ENCODE measurements at regions not wholly inside any gene's neighbourhood (a gene's known extent, or its start where the extent isn't known, plus 50 kb on each side); places are given as distances from the start of the nearest gene placed in this dataset.

DNA sequence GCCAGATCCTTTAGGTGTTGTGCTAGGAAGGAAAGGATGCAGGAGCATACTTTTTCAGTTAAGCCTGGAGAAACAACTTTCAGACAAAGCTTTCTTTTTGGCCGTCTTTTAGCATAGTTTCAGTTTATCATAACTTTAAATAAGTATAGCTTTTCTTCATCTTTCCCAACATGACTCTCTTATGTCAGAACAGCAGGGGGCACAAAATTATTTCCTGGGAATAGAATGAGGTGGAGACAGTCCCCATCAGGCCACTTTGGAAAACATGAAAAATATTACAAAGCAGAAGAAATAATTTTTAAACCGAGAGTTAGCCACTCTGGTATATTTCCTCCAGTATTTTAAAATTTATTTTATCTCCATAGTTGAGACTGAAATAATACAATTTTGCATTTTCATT, 387.6 kb downstream of the HAPSTR1 start:
- Histone ChIP-seq H3K27ac (ENCODE audit: low read depth, low read length) (no peak overlapping the region), H3K9me3 (ENCODE audit: insufficient read depth, low read depth, low read length) (no peaks in the 10 kb centered on the region), H3K36me3 (ENCODE audit: insufficient read depth, low read length) (no peaks in the 10 kb centered on the region), H3K27me3 (ENCODE audit: insufficient read depth, low read length) (no peaks in the 10 kb centered on the region), H3K4me1 (ENCODE audit: insufficient read depth, low read length) (no peaks in the 10 kb centered on the region), H3K4me3 (ENCODE audit: low read length) (no peak overlapping the region), H3K9ac (ENCODE audit: low read depth, low read length) (no peak overlapping the region)
- WGBS: 67% methylated on average over 1 of the region's 2 CpGs

GRCh38 chr16:9480503-9480902, 389.1 kb downstream of the HAPSTR1 start:
- Histone ChIP-seq H3K9ac (ENCODE audit: low read depth, low read length) (no peak overlapping the region), H3K27ac (ENCODE audit: low read depth, low read length) (no peak overlapping the region), H3K36me3 (ENCODE audit: insufficient read depth, low read length) (no peaks in the 10 kb centered on the region), H3K4me3 (ENCODE audit: low read length) (no peak overlapping the region), H3K27me3 (ENCODE audit: insufficient read depth, low read length) (no peaks in the 10 kb centered on the region), H3K4me1 (ENCODE audit: insufficient read depth, low read length) (no peaks in the 10 kb centered on the region), H3K9me3 (ENCODE audit: insufficient read depth, low read depth, low read length) (no peaks in the 10 kb centered on the region)
- WGBS: 92% methylated on average over 2 of the region's 3 CpGs

DNA sequence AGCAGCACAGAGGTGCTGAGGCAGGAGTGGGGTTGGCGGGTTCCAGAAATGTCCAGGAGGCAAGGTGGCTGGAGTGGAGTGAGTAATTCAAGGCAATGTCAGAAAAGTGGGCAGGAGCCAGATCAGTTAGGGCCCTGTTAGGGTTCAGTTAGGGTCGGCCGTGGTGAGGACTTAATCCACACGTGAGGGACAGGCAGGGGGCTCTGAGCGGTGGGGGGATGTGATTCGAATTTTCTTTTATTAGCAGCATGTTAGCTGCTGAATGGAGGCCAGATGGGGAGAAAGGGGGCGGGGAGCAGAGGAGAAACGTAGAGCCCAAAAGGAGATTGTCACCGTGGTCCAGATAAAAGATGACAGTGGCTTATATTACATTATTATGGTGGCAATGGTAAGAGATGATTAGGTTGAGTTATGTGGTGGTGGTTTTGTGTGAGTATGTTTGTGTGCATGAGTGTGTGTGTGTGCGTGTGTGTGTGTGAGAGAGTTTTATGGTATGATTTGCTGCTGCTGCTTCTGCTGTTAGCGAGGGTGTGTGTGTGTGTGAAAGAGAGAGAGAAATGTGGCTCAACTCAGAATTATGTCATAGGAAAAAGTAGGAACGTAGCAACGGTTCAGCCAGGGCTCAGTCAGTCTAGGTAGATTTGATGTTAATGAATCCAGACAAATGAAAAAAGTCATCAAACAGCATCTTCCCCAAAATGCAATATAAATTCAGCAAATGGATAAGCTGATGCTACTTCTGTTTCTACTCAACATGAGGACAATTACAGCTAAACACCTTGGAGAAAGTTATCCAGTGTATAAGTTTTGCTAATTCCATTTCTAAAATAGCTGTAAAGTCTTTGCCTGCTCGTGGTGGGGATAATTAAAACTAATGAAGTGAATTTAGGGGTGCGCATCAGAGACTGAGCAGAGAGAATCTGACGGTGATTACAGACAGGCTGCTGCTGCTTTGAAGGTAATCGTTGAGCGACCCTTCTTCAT, 390.6 kb downstream of the HAPSTR1 start:
- Histone ChIP-seq H3K4me1 (ENCODE audit: insufficient read depth, low read length) (no peaks in the 10 kb centered on the region), H3K9me3 (ENCODE audit: insufficient read depth, low read depth, low read length) (no peaks in the 10 kb centered on the region), H3K4me3 (ENCODE audit: low read length) (no peak overlapping the region), H3K36me3 (ENCODE audit: insufficient read depth, low read length) (no peaks in the 10 kb centered on the region), H3K27me3 (ENCODE audit: insufficient read depth, low read length) (no peaks in the 10 kb centered on the region), H3K27ac (ENCODE audit: low read depth, low read length) (no peak overlapping the region), H3K9ac (ENCODE audit: low read depth, low read length) (no peak overlapping the region)
- 85% methylated on average over 18 of the region's 18 CpGs for WGBS

GRCh38 chr16:9484426-9484825, 393.0 kb downstream of the HAPSTR1 start:
- Histone ChIP-seq H3K4me1 (ENCODE audit: insufficient read depth, low read length) (no peaks in the 10 kb centered on the region), H3K27ac (ENCODE audit: low read depth, low read length) (no peak overlapping the region), H3K36me3 (ENCODE audit: insufficient read depth, low read length) (no peaks in the 10 kb centered on the region), H3K27me3 (ENCODE audit: insufficient read depth, low read length) (no peaks in the 10 kb centered on the region), H3K4me3 (ENCODE audit: low read length) (no peak overlapping the region), H3K9me3 (ENCODE audit: insufficient read depth, low read depth, low read length) (no peaks in the 10 kb centered on the region), H3K9ac (ENCODE audit: low read depth, low read length) (no peak overlapping the region)
- WGBS: 93% methylated on average over 3 of the region's 3 CpGs

GRCh38 chr16:9484881-9485280, 393.4 kb downstream of the HAPSTR1 start:
- H3K27me3 ChIP-seq (ENCODE audit: insufficient read depth, low read length): no peaks in the 10 kb centered on the region
- H3K9ac ChIP-seq (ENCODE audit: low read depth, low read length): no peak overlapping the region
- no peaks in the 10 kb centered on the region for H3K9me3 ChIP-seq (ENCODE audit: insufficient read depth, low read depth, low read length)
- H3K27ac ChIP-seq (ENCODE audit: low read depth, low read length): no peak overlapping the region
- H3K4me1 ChIP-seq (ENCODE audit: insufficient read depth, low read length): no peaks in the 10 kb centered on the region
- WGBS: 94% methylated on average over 5 of the region's 5 CpGs
- H3K4me3 ChIP-seq (ENCODE audit: low read length): no peak overlapping the region
- H3K36me3 ChIP-seq (ENCODE audit: insufficient read depth, low read length): no peaks in the 10 kb centered on the region

GRCh38 chr16:9489835-9490467, 398.5 kb downstream of the HAPSTR1 start:
- no peak overlapping the region for H3K27ac ChIP-seq (ENCODE audit: low read depth, low read length)

GRCh38 chr16:9495824-9496223, 404.4 kb downstream of the HAPSTR1 start:
- 94% methylated on average over 2 of the region's 3 CpGs for WGBS
- Histone ChIP-seq H3K27me3 (ENCODE audit: insufficient read depth, low read length) (no peaks in the 10 kb centered on the region), H3K27ac (ENCODE audit: low read depth, low read length) (no peak overlapping the region), H3K9ac (ENCODE audit: low read depth, low read length) (no peak overlapping the region), H3K36me3 (ENCODE audit: insufficient read depth, low read length) (no peaks in the 10 kb centered on the region), H3K4me1 (ENCODE audit: insufficient read depth, low read length) (peaks cover 12% of the 10 kb centered on the region), H3K4me3 (ENCODE audit: low read length) (no peak overlapping the region), H3K9me3 (ENCODE audit: insufficient read depth, low read depth, low read length) (peaks cover 2% of the 10 kb centered on the region; the same call in 1 of the 2 replicates)

More at GRCh38 chr16:9489835-9490467, 398.5 kb downstream of the HAPSTR1 start:
- Histone ChIP-seq H3K4me3 (ENCODE audit: low read length) (no peak overlapping the region), H3K27me3 (ENCODE audit: insufficient read depth, low read length) (no peaks in the 10 kb centered on the region), H3K9ac (ENCODE audit: low read depth, low read length) (no peak overlapping the region), H3K9me3 (ENCODE audit: insufficient read depth, low read depth, low read length) (no peaks in the 10 kb centered on the region), H3K4me1 (ENCODE audit: insufficient read depth, low read length) (no peaks in the 10 kb centered on the region), H3K36me3 (ENCODE audit: insufficient read depth, low read length) (no peaks in the 10 kb centered on the region)
- 88% methylated on average over 10 of the region's 10 CpGs for WGBS

DNA sequence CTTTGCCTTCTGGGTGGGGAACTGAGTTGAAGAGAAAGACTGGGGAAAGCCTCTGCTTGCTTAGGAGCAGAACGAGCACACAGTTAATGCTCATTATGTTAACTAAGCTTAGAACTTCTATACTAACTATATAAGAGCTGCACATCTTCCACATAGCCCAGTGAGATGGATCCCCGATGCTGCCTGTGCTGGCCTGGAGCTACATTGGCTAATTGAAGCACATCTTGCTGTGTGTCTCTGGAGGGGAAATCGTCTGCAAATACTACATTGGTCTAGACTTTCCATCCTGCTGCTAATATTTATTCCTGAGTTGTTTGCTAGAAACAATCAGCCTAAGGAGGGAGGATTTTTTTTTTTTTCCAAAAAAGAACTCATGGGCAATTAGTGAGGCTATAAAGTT, 406.3 kb downstream of the HAPSTR1 start:
- Histone ChIP-seq H3K9me3 (ENCODE audit: insufficient read depth, low read depth, low read length) (peaks cover 3% of the 10 kb centered on the region; the same call in 1 of the 2 replicates), H3K36me3 (ENCODE audit: insufficient read depth, low read length) (no peaks in the 10 kb centered on the region), H3K9ac (ENCODE audit: low read depth, low read length) (no peak overlapping the region), H3K27me3 (ENCODE audit: insufficient read depth, low read length) (no peaks in the 10 kb centered on the region), H3K4me1 (ENCODE audit: insufficient read depth, low read length) (peaks cover 12% of the 10 kb centered on the region), H3K27ac (ENCODE audit: low read depth, low read length) (no peak overlapping the region), H3K4me3 (ENCODE audit: low read length) (no peak overlapping the region)
- 87% methylated on average over 3 of the region's 3 CpGs for WGBS

DNA sequence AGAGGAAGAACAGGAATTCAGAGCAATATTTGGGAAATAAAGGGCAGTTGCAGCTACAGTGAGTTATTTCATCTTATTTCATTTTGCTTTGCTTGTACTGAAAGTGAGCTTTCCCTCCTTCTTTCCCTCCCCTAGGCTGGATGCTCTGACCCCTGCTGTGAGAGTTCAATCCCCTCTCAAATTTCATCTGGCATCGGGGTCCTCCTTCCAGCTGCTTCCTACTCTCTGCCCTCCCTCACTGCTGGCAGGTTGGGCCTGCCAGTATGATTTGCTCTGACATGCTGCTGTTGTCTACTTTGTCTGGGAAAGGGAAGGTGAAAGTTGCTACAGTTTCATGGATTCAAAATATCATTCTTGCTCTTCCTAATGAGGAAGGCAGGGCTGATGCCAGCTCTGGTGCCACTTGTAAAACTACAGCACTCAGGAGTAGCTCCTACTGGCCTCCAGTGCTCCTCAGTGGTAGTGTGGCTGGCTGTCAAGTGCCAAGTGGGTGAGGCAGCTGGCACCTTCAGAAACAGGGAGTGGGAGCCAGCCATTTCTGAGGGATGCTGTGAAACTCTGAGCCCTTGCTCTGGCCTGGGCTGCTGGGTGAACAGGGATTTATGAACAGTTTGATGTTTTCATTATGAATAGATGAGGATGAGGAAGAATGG, 408.6 kb downstream of the HAPSTR1 start:
- peaks cover 21% of the 10 kb centered on the region for H3K4me1 ChIP-seq (ENCODE audit: insufficient read depth, low read length)
- 7% methylated on average over 1 of the region's 1 CpG for WGBS
- H3K27ac ChIP-seq (ENCODE audit: low read depth, low read length): no peak overlapping the region
- no peaks in the 10 kb centered on the region for H3K36me3 ChIP-seq (ENCODE audit: insufficient read depth, low read length)
- H3K27me3 ChIP-seq (ENCODE audit: insufficient read depth, low read length): no peaks in the 10 kb centered on the region
- peaks cover 3% of the 10 kb centered on the region; the same call in 1 of the 2 replicates for H3K9me3 ChIP-seq (ENCODE audit: insufficient read depth, low read depth, low read length)
- no peak overlapping the region for H3K9ac ChIP-seq (ENCODE audit: low read depth, low read length)
- no peak overlapping the region for H3K4me3 ChIP-seq (ENCODE audit: low read length)

- peaks cover 21% of the 10 kb centered on the region for H3K4me1 ChIP-seq (ENCODE audit: insufficient read depth, low read length)
- H3K27me3 ChIP-seq (ENCODE audit: insufficient read depth, low read length): no peaks in the 10 kb centered on the region
- WGBS: 95% methylated on average over 2 of the region's 2 CpGs
Observed at GRCh38 chr16:9500872-9501271, 409.4 kb downstream of the HAPSTR1 start.

More at GRCh38 chr16:9500872-9501271, 409.4 kb downstream of the HAPSTR1 start:
- no peak overlapping the region for H3K4me3 ChIP-seq (ENCODE audit: low read length)
- H3K36me3 ChIP-seq (ENCODE audit: insufficient read depth, low read length): no peaks in the 10 kb centered on the region
- H3K27ac ChIP-seq (ENCODE audit: low read depth, low read length): no peak overlapping the region
- peaks cover 3% of the 10 kb centered on the region; the same call in 1 of the 2 replicates for H3K9me3 ChIP-seq (ENCODE audit: insufficient read depth, low read depth, low read length)
- no peak overlapping the region for H3K9ac ChIP-seq (ENCODE audit: low read depth, low read length)

Data from HUES64 (cell line).